MV-4-11 (cell line): ENCODE measurements at regions not wholly inside any gene's neighbourhood (a gene's known extent, or its start where the extent isn't known, plus 50 kb on each side); places are given as distances from the start of the nearest gene placed in this dataset.

Experiments
- DNase-seq: peaks from one replicate; lab custom pipeline; 2025; lab: John Stamatoyannopoulos, UW

DNA sequence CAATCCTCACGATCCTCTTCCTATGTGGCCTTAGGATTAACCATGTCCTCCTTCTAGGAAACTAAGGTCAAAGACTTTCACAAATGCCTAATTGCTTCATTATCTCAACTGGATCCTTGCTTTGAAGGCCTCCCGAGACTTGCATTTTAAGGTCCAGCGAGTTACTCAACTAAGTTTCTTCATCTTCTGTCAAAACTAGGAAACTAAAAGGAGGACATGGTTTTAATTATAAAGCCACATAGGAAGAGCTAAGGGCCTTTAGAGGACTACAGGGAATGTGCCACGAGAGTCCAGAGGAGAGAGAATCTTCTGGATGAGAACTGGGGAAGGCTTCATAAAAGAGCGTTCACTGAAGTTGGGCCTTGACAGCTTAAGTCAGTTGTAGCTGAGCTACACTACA lies 87.8 kb upstream of the LPP start:
- no peak for DNase-seq

GRCh38 chr3:188067932-188068331 lies 86.0 kb upstream of the LPP start:
- no peak for DNase-seq

GRCh38 chr3:188068342-188068741 lies 85.6 kb upstream of the LPP start:
- DNase-seq: no peak

DNA sequence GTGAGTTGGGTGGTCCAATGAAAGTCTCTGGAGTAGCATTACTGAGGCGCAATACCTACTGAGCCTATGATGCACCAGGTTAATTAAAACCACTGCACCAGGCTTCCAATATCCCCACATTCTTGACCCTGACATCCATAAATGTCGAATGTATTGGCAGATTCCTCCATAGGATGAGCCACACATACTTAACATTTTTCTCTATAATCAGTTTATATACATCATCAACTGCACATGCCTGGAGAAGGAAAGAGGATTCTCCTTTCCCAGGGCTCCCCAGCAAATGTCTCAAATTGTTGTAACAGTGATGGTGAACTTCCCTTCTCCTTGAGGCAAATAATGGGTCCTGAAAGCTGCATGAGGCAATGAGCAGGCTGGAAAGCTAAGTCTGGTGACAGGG lies 82.3 kb upstream of the LPP start:
- DNase-seq: no peak

DNA sequence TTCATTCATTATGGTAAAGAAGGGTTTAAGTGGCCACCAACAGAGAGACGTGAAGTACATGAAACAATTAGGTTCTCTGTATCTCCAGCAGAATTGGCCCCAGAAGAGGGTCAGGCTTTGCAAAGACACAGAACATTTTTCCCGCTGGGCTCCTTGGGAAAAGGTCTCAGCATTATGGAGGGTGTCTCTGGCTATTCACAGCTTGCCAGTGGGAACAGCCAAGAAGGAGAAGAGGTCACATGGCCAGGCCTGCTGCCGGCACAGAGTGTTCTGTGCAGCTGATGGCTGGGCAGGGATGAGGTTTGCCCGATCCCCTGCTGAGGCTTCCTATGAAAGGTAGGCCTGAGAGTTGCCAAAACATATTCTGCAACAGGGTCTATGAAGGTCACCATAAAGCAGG lies 77.8 kb upstream of the LPP start:
- DNase-seq: no peak

DNA sequence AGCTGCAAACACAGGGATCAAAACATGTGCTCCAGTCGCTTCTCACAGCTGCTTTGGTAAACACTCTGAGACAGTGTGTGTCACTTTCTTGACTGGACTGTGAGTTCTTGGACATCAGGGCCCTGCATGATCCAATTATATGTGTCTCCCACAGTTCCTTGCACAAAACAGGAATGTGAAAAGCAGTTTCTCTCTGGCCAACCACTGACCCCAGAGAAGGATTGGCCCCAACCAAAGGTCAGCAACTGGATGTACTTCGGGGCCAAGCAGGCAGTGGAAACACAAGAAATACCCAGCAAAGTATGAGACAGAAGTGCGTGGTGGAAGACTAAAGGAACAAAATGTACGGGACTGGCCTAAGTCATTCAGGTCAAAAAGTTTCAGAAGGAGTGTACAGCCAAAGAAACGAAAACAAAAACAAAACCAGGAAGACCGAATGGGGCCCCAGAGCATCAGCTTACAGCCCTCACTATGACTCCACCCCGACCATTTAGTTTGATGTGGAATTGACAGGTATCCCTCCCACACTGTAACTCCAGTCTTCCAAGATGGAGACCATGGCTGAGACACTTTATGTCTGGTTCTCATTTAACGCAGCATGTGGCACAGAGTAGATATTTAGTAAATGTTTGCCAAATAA lies 76.7 kb upstream of the LPP start:
- DNase-seq: no peak

DNA sequence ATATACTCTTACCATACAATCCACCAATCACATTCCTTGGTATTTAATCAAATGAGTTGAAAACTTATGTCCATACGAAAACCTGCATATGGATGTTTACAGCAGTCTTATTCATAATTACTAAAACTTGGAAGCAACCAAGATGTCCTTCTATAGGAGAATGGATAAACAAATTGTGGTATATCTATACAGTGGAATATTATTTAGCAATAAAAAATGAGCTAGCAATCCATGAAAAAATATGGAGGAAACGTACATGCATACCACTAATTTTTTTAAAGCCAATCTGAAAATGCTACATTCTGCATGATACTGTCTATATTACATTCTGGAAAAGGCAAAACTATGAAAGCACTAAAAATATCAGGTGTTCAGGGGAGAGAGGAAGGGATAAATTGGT lies 73.9 kb upstream of the LPP start:
- DNase-seq: no peak

- peak; percentile 28 for DNase-seq
These were observed 71.9 kb upstream of the LPP start for GRCh38 chr3:188082031-188082430.

DNA sequence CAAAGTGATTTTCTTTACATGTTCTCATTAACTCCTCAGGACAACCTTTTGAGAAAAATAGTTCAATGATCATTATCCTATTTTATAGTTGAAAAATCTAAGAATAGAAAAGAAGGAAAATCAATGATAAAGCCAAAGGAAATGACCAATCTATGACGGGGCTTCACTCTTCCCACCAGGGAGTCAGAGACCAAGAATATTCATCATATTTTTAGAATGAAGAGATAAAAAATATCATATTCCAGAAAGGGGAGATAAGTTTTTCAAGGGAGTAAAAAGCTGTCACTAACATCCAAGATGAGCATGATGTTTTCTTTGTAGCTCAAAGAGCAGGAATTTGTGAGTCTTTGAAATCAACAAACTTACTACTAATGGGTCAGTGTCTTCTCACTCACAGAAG lies 71.5 kb upstream of the LPP start:
- no peak for DNase-seq

DNA sequence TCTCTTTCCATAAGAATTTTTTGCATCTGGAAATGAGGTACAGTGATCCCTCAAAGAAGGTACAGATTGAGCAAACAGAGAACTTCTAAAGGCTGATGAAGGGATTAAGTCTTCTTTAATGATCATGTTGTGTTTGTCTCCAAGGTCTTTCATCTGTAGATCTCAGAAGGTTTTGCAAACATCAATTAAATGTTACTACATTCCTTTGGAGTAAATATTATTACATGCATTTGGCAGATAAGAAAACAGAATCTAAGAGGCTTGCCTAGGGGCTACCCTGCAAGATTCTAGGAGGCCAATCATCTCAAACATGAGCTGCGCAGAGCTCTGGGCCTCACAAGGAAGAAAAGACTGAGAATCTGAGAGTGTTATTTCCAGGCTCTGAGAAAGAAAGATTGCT lies 70.9 kb upstream of the LPP start:
- DNase-seq: no peak

DNA sequence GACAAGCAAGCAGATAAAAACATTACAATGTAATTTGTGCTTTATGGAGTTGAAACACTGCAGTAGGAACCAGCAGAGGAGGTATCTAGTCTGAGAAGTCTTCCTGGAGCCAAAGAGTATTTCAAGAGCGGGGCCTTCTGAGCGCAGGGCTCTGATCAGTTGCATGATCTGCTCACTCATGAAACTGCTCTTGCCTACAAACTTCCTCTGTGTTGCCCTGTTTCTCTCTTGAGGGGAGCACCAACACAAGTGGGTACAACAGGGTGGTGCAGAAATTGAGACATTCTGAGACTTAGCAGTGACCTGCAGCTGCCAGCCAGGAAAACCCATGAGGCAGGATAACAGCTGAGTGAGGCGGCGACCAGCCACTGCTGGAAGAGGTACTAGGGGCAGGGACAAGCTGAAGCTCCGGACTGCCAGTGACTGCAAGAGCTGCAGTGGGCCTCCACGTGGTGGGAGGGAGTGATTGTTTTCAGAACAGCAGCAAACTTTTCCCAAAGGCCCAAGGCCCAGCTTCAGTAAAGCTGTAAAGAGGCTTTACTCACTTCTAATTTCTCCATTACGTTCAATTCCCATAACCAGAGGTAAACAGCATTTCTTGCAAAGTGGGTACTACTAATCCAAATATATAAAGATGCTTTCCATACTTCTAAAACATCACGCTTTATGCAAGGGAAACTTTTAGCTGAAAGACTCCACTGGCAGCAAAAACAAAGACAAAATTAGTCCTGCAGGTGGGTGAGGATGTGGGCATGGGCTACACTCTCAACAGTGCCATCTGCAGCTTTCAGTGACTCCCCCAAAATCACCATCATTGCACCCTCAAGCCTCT lies 69.0 kb upstream of the LPP start:
- peak; percentile 22 for DNase-seq

DNA sequence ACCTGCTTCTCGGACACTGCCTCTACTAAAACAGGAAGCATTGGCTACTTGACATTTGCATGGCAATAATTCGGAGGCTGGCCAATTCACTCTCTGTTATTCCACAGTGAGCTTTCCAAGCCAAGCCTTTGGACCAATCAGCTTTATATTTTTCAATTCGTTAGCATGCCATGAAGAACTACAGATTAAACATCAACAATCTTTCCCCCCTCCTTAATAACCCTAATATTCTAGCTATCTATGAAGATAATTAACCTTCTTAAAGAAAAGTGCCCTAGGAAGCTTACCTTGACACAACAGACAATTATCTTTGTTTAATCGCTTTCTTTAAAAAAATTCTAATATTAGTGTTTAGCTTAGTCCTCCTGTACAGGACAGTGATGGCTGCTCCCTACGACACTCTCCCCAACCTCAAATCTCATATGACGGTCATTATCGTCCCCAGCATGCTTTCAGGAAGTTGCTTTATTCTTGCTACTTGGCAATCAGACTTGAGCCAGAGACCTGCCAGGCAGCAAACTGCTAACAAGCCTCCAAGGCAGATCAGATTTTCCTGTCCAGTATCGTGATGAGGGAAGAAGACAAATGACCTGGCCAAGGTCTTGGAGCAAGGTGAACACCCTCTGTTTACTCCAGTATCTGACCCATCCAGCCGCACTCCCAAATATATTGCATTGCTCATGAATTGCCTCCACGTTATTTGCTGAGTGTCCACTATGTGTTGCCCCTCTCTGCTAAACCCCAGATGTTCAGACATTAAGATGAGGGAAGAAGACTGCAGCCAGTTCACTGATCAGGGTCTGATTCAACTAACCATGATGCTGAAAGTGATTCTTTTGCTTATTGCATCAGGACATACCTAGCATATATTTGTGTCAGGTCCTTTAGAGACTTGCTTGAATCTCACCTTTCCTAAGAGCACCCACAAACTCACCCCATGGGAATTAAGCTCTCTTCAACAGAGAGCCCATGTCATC lies 68.1 kb upstream of the LPP start:
- DNase-seq: no peak

DNA sequence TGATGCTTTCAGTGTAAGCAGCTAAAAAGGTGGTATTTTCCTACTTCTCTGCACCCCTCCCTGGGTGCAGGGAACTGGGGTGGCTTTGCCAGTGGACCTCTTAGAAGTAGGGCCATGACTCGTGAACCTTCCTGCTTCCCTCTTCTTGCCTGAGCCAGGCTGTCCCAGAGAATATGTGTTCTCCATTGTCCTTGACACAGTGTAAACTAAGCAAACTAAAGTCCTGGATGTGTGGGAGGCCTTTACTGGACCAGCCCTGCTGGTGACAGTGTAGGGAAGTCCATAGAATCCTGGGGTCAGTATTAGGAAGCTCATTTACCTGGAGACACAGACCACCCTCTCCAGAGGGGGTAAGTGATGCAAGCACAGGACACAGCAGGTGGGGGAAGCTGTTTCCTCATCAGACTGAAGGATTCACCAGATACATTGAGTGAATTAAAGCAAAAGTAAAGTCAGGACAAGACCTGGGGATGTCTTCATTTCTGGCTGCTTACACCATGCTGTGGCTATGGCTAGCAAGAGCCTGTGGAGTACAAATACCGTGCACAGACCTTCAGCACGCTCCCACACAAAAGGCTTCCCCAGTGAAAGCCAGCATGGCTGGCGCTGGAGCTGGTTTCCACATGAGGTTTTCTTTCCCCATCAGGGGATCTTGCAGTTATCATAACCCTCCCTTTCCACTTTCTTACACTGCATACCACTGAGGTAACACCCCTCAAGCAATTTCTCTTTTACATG lies 64.8 kb upstream of the LPP start:
- no peak for DNase-seq

GRCh38 chr3:188090620-188091309 lies 63.2 kb upstream of the LPP start:
- no peak for DNase-seq

DNA sequence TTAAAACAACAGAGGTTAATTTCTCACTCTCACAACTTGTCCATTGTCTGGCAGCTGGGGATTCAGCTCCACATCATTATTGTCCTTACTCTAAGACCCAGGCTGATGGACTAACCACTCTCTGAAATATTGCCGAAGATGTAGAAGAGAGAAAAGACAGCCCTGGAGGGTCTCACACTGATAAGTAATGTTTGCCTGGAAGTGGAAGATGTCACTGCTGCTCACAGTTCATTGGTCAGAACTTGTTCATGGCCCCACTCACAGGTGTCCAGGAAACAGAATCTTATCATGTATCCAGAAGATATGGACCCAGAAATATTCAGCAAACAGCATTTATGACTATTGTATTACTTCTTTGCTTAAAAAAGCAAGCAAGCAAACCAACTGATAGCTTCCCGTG lies 62.2 kb upstream of the LPP start:
- no peak for DNase-seq

GRCh38 chr3:188092648-188093047 lies 61.3 kb upstream of the LPP start:
- DNase-seq: no peak

DNA sequence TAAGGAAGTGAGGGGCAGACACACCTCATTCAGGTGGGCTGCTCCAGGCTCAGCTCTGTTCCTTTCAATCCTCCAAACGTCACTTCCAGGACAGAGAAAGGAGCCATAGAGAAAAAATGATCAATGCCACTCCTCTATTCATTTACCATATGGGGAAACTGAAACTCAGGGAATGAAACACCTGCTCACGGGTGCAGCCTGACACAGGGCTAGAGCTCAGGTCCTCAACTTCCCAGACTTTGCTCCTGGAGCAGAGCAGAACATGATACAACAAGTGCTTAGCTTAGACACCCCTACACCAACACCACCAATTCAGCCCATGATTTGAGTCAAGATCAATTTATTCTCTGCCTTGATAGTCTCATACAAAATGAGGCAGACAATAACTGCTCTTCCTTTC lies 58.5 kb upstream of the LPP start:
- no peak for DNase-seq

DNA sequence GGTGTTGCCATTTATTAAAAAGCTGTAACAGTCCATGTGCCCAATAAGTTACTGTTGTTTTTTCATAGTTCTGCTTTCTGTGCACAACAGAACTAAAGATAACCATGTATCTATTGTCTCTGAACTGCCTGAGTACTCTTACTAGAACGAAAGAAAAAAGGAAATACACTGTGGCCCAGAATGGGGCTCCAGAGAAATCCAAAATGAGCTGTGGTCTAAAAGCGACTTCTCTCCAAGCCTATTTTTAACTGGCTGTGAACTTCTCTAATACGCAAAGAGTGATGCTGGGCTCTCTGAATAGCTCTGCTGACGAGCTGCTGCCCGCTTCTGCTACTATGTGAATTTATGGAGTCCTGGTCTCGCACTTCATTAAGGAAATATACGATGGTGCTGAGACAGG lies 56.2 kb upstream of the LPP start:
- DNase-seq: peak; percentile 92

DNA sequence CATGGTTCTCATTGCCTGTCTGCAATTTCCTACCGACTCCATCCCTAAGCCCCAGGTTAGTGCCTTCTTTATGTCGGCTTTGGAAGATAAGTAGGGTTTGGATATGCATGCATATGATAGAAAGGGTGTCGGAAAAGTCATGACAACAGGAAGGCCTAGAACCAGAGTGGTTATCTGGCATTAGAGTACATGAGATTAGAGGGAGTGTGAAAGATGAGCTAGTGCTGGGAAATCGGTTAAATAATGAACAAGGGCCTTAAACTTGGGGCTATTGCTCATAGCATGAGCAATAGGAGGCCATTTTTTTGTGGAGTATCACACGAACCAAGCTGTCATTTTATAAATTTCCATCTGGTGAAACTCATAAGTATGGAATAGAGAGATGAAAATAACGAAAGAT lies 54.0 kb upstream of the LPP start:
- no peak for DNase-seq

GRCh38 chr3:188102861-188103547 lies 51.0 kb upstream of the LPP start:
- DNase-seq: no peak

- DNase-seq: no peak
These were observed 49.9 kb upstream of the LPP start for GRCh38 chr3:188104050-188104449.
